ENCODE measurements at regions not wholly inside any gene's neighbourhood (a gene's known extent, or its start where the extent isn't known, plus 50 kb on each side); places are given as distances from the start of the nearest gene placed in this dataset.

DNA sequence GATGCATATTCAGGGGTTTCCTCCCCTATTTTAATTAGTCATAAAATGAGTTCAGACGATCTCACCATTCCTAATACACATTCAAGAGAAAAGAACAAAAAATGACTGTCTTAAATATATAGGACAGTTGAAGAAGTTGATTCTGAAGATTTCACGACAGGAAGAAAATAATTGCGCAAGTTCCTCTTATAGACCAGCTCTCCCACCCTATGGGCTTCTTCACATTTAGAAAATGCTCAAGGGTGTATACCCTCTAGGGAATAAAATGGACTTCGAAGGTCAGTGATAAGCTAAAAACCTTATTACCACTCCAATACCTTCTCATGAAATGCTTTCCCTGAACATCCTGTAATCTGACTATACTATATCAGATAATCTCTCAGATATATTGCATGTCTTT lies 149.2 kb upstream of the TEX13C start:
- TF ChIP-seq, protein P1, sequence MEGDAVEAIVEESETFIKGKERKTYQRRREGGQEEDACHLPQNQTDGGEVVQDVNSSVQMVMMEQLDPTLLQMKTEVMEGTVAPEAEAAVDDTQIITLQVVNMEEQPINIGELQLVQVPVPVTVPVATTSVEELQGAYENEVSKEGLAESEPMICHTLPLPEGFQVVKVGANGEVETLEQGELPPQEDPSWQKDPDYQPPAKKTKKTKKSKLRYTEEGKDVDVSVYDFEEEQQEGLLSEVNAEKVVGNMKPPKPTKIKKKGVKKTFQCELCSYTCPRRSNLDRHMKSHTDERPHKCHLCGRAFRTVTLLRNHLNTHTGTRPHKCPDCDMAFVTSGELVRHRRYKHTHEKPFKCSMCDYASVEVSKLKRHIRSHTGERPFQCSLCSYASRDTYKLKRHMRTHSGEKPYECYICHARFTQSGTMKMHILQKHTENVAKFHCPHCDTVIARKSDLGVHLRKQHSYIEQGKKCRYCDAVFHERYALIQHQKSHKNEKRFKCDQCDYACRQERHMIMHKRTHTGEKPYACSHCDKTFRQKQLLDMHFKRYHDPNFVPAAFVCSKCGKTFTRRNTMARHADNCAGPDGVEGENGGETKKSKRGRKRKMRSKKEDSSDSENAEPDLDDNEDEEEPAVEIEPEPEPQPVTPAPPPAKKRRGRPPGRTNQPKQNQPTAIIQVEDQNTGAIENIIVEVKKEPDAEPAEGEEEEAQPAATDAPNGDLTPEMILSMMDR (IDR thresholded peaks at IDR 0.05), result no peak
- TF ChIP-seq POLR2A (IDR thresholded peaks at IDR 0.05), result no peak
